ENCODE measurements at regions not wholly inside any gene's neighbourhood (a gene's known extent, or its start where the extent isn't known, plus 50 kb on each side); places are given as distances from the start of the nearest gene placed in this dataset.

- H3K27me3 ChIP-seq (ENCODE audit: control insufficient read depth in 2 of 2, insufficient read depth in 2 of 2, low read length in 2 of 2): no peaks in the 10 kb centered on the region
- H3K9ac ChIP-seq (replicated peaks; ENCODE audit: extremely low read depth, insufficient read depth, low read length): no peak overlapping the region
- no peak overlapping the region for H3K4me2 ChIP-seq (ENCODE audit: insufficient read depth, low read length)
- peaks cover 12% of the 10 kb centered on the region for H3K9me3 ChIP-seq (replicated peaks; ENCODE audit: control insufficient read depth, insufficient read depth, low read length)
- no peaks in the 10 kb centered on the region for H3K79me2 ChIP-seq (ENCODE audit: control insufficient read depth, insufficient read depth, low read length)
- H4K20me1 ChIP-seq (replicated peaks; ENCODE audit: control insufficient read depth, extremely low read depth, insufficient read depth, low read length): no peaks in the 10 kb centered on the region
- no peak for FAIRE-seq
- H3K4me1 ChIP-seq (ENCODE audit: control insufficient read depth, extremely low read depth, insufficient read depth, low read length): no peaks in the 10 kb centered on the region
- TF ChIP-seq MYC (IDR thresholded peaks at IDR 0.05; ENCODE audit: low read depth, low read length) (no peak), POLR2A (IDR thresholded peaks at IDR 0.05; ENCODE audit: low read depth, low read length) (no peak), EZH2 (IDR thresholded peaks at IDR 0.05; ENCODE audit: borderline replicate concordance, low read depth, low read length, severe bottlenecking) (no peak), POLR2AphosphoS5 (IDR thresholded peaks at IDR 0.05; ENCODE audit: insufficient read depth, low read depth, low read length) (no peak), MAX (IDR thresholded peaks at IDR 0.05; ENCODE audit: insufficient read depth, insufficient read length) (no peak), JUN (IDR thresholded peaks at IDR 0.05; ENCODE audit: borderline replicate concordance, insufficient read depth, insufficient read length, low read depth) (no peak), CTCF (IDR thresholded peaks at IDR 0.05; ENCODE audit: extremely low read depth in 1 of 2, insufficient read depth in 1 of 2, low read depth in 1 of 2, low read length in 2 of 2) (no peak), GATA2 (IDR thresholded peaks at IDR 0.05; ENCODE audit: insufficient read depth, insufficient read length, low read depth, low read length) (no peak), FOS (IDR thresholded peaks at IDR 0.05; ENCODE audit: borderline replicate concordance, insufficient read depth, low read length) (no peak)
- DNase-seq (ENCODE audit: low read depth, low spot score): no peak
- no peaks in the 10 kb centered on the region for H3K36me3 ChIP-seq (ENCODE audit: control insufficient read depth in 2 of 2, extremely low read depth in 1 of 2, insufficient read depth in 2 of 2, low read length in 2 of 2)
- dilution Hi-C loops (cut with MboI; ENCODE audit: extremely low pct_ligation_motif_present, low sequenced_read_pairs) (no loop called here), intact Hi-C loops (cut with micrococcal nuclease) (no loop called here)
- H2AFZ ChIP-seq (ENCODE audit: low read depth, low read length): no peak overlapping the region
- POLR2A ChIA-PET: no interaction called here
- no peak overlapping the region for H3K4me3 ChIP-seq (replicated peaks in 1 of 3; ENCODE audit: insufficient read depth in 1 of 3, low read depth in 1 of 3, low read length in 3 of 3)
- H3K27ac ChIP-seq (ENCODE audit: insufficient read depth, low read depth, low read length): no peak overlapping the region
- no TSS peak for BruUV-seq (replicated peaks)
- CTCF ChIA-PET: no interaction called here
- H3K9me1 ChIP-seq (replicated peaks; ENCODE audit: control insufficient read depth, extremely low read depth, insufficient read depth, low read length): no peaks in the 10 kb centered on the region
Measured at GRCh38 chr2:228771774-228772173, 499.3 kb downstream of the PID1 start.

Measured in endothelial cell of umbilical vein (primary cell).